Activated CD4-positive, alpha-beta memory T cell treated with anti-CD3 and anti-CD28 coated beads for 36 hours (primary cell): ENCODE measurements at regions not wholly inside any gene's neighbourhood (a gene's known extent, or its start where the extent isn't known, plus 50 kb on each side); places are given as distances from the start of the nearest gene placed in this dataset.
"Not testable (repeated sequence)": the region's sequence is repeated elsewhere in the genome, so short reads cannot be mapped to it uniquely, and the experiment has no call there.

Experiments used
- CTCF ChIA-PET: fragments of 350-600 bp; sonication (Branson Sonifier 250); formaldehyde crosslinking; loops from one replicate; lab custom pipeline; 2021; ENCODE audit warnings: antibody characterized with exemption, inconsistent platforms; lab: Charles Lee
- POLR2A ChIA-PET: fragments of 350-600 bp; sonication (Branson Sonifier 250); formaldehyde crosslinking; loops from one replicate; lab custom pipeline; 2021; ENCODE audit warnings: antibody characterized with exemption; lab: Charles Lee
- DNase-seq: peaks from one replicate; pipeline ENCODE4 v3.0.0-alpha.2; 2020
- H3K27ac Mint-ChIP-seq: one replicate; pipeline ENCODE4 v1.8.0; 2021; ENCODE audit warnings: mixed read lengths
- H3K27me3 Mint-ChIP-seq: one replicate; pipeline ENCODE4 v1.8.0; 2021; ENCODE audit warnings: mixed read lengths
- H3K36me3 Mint-ChIP-seq: one replicate; pipeline ENCODE4 v1.8.0; 2021; ENCODE audit warnings: mixed read lengths
- H3K4me1 Mint-ChIP-seq: one replicate; pipeline ENCODE4 v1.8.0; 2021; ENCODE audit warnings: low read depth, mixed read lengths
- H3K4me3 Mint-ChIP-seq: one replicate; pipeline ENCODE4 v1.8.0; 2021; ENCODE audit warnings: mild to moderate bottlenecking, mixed read lengths
- H3K9me3 Mint-ChIP-seq: one replicate; pipeline ENCODE4 v1.8.0; 2021; ENCODE audit warnings: mixed read lengths
- intact Hi-C: fragments of 100-400 bp; cut with micrococcal nuclease; formaldehyde crosslinking; loops from one replicate; pipeline ENCODE4 v1.15.1; 2023

DNA sequence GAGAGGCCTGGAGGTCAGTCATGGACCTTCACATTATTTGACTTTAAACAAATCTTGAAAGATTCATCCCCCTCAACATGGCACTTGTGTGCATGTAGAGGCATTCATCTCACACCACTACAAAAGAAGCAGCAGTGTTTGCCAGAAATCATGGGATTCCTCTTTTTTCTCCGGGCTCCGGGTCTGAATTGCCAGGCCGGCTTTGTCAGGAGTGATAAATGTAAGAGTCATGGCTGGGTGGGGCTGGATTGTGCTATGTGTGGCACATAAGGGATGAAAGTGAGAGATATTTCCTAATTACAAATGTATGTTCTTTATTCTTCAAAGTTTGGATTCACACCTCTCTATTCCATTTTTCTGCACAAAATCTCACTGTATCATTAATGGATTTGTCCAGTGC lies 228.7 kb upstream of the FRG1 start:
- H3K36me3 Mint-ChIP-seq, intact Hi-C loops, H3K9me3 Mint-ChIP-seq, H3K27ac Mint-ChIP-seq, POLR2A ChIA-PET, H3K4me3 Mint-ChIP-seq, H3K27me3 Mint-ChIP-seq, CTCF ChIA-PET, DNase-seq, H3K4me1 Mint-ChIP-seq: not testable (repeated sequence)

DNA sequence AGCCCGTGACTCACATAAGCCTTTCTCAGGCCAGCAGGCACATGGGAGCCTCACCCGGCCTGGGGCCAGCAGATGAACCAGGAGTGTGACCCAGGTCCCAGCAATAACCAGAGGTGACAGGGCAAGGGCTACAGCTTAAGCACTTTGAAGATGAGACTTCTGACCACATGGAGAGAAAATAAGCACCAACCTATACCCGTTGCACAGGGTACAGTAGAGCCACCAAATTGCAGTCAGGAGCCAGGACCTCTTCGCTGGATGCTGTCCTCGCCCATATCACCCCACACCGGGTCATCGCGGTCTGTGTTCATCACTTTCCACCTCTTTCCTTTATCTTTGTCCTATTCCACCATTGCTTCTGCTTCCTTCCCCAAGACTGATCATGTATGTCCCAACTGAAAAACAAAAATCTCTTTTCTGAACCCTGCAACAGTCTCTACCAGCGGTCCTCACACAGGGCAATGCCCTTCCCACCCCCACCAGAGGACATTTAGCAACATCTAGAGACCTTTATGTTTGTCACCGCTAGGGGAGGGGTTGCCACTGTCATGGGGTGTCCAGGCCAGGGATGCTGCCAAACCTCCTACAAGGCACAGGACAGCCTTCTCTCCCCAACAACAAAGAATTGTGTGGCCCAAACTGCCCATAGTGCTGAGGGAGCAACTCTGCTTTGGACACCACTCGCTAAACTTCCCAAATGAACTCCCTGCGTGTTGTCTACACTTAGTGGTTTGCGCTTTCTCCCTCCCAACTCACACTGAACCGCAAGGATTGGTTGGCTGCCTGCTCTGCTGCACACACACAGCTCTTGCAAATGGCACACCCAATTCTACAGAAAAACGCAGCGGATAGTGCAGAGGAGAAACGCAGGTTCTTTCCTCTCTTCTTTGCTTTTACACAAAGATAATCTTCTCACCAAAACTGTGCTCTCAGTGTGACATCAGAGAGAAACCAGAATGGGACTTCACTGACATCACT lies 219.4 kb upstream of the FRG1 start:
- H3K4me1 Mint-ChIP-seq, intact Hi-C loops, H3K4me3 Mint-ChIP-seq, H3K36me3 Mint-ChIP-seq, H3K27me3 Mint-ChIP-seq, H3K27ac Mint-ChIP-seq, DNase-seq, H3K9me3 Mint-ChIP-seq, CTCF ChIA-PET, POLR2A ChIA-PET: not testable (repeated sequence)

DNA sequence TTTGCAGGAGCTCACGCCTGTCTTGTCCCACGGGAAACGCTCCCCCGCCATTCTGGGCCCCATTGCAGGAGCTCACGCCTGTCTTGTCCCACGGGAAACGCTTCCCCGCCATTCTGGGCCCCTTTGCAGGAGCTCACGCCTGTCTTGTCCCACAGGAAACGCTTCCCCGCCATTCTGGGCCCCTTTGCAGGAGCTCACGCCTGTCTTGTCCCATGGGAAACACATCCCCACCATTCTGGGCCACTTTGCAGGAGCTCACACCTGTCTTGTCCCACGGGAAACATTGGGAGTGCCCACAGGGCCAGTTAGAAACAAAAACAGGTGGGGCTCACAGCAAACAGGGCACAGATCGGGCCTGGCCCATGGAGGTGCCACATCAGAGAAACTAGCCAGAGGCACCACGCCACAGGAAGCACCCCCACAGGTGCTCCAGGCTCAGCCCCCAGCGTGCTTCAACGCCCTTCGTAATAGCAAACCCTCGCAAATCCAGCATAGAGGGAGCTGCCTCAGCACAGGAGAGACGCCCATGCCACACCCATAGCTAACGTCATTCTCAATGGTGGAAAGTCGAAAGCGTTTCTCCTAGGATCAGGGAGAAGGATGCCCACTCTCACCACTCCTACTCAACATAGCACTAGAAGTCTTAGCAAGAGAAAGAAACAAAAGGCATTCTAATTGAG lies 218.2 kb upstream of the FRG1 start:
- intact Hi-C loops, H3K27ac Mint-ChIP-seq, H3K9me3 Mint-ChIP-seq, DNase-seq, CTCF ChIA-PET, H3K36me3 Mint-ChIP-seq, H3K27me3 Mint-ChIP-seq, POLR2A ChIA-PET, H3K4me3 Mint-ChIP-seq, H3K4me1 Mint-ChIP-seq: not testable (repeated sequence)

DNA sequence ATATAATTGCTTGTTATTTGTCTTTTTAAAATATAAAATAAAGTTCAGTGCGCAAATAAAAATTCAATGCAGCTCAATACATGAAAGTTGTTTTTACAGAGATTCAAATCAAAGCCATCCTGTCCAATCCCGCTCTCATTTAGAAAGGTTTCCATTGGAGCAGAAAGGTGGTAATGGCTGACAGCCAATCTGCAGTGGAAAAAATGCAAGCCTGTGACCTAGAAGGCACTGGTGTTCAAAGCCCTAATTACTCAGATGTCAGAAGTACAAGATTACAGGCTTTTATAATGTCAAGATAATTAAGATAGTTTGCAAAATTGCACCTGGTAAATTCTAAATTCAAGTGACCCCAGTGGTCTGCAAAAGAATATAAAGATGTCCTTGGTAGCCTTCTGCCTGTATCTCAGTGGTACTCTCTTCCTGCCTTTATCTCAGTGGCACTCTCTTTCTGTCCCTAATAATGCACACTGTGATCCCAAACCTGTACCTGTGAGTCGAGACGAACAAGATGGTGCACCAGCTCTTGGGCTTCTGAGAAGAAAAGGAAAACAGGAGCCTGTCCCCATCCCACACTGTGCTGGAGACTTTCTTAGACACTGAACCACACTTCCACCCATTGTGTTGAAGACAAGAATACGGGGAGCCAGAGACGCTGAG lies 212.6 kb upstream of the FRG1 start:
- H3K27ac Mint-ChIP-seq, H3K27me3 Mint-ChIP-seq, CTCF ChIA-PET, H3K36me3 Mint-ChIP-seq, H3K9me3 Mint-ChIP-seq, DNase-seq, H3K4me3 Mint-ChIP-seq, POLR2A ChIA-PET, H3K4me1 Mint-ChIP-seq, intact Hi-C loops: not testable (repeated sequence)

DNA sequence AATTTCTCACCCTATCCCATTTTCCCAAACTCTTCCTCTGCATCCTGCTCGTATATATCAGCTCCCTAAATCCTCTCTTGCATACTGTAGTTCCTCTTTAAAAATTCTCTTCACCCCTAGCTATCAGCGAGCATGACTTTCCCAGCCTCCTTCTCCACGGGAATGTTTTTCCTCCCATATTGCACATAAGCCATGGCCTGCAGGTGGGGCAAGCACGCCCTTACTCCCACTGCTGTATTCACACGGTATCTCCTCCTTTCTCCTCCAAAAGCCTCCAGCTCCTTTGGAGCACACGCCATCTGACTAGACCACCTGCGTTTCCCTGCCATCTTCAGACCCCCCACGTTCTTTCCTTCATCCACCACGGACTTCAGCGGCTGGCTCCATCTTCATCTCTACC lies 208.7 kb upstream of the FRG1 start:
- DNase-seq, intact Hi-C loops, POLR2A ChIA-PET, H3K4me1 Mint-ChIP-seq, H3K27me3 Mint-ChIP-seq, H3K36me3 Mint-ChIP-seq, H3K9me3 Mint-ChIP-seq, H3K4me3 Mint-ChIP-seq, H3K27ac Mint-ChIP-seq, CTCF ChIA-PET: not testable (repeated sequence)

DNA sequence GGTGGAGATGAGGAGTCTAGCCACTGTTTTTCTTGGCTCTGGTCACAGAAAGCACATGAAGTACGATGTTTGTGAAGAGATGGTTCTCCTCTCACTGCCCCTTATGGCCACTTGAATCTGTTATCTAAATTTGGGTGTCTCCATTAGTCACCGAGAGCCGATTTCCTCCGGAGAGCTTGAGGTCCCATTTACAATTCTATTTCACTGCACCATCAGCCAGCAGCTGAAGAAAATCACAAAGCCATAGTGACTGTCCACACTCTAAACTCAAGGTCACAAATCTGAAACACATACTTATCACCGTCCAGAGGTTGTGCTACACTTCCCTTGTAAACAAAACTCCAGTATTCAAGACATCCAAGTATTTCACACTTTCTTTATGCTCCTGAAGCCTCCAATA lies 207.2 kb upstream of the FRG1 start:
- H3K27ac Mint-ChIP-seq, intact Hi-C loops, DNase-seq, H3K9me3 Mint-ChIP-seq, H3K4me1 Mint-ChIP-seq, CTCF ChIA-PET, H3K4me3 Mint-ChIP-seq, H3K36me3 Mint-ChIP-seq, H3K27me3 Mint-ChIP-seq, POLR2A ChIA-PET: not testable (repeated sequence)

DNA sequence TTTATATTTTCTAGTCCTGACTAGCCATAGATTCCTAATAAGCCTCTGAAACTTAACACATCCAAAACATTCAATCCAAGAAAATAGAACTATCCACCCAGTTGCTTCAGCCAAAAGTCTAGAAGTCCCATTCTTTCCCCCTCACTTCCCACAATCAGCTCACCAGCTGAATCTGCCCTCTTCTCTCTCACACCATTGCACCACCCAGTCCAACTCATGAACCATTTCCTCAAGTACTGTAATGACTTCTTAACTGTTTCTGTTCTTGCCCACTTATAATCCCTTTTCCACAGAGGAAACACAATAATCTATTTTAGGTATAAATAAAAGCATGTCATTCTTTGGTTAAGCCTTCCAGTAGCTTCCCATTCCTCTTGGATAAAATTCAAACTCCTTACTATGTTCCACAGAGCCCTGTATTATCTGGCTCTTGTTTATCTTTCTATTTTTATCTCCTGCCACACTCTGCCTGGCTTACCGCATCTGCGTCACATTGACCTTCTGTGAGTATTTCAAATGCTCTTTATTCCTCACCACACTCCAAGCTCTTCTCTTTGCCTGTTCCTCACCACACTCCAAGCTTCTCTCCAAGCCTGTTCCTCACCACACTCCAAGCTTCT lies 205.9 kb upstream of the FRG1 start:
- H3K9me3 Mint-ChIP-seq, DNase-seq, H3K4me1 Mint-ChIP-seq, H3K27ac Mint-ChIP-seq, POLR2A ChIA-PET, CTCF ChIA-PET, intact Hi-C loops, H3K36me3 Mint-ChIP-seq, H3K4me3 Mint-ChIP-seq, H3K27me3 Mint-ChIP-seq: not testable (repeated sequence)

DNA sequence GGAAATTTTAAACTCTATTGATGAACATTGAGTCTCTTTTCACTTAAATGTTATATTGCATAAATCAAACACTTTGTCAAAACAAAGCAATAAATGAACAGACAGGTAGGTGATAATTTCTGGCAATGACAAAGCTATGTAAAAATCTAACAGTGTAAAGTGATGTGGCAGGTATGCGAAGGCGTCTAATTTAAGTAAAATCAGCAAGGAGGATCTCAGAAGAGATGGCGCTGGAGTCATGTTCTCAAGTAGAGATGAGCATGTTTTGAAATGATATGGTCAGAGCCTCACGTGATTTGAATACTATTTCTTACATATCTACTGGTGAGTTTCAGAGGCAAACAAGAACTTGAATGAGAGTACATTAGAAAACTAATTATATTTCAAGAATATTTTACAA lies 204.0 kb upstream of the FRG1 start:
- DNase-seq, H3K36me3 Mint-ChIP-seq, POLR2A ChIA-PET, H3K4me1 Mint-ChIP-seq, H3K4me3 Mint-ChIP-seq, H3K9me3 Mint-ChIP-seq, H3K27ac Mint-ChIP-seq, CTCF ChIA-PET, H3K27me3 Mint-ChIP-seq, intact Hi-C loops: not testable (repeated sequence)

DNA sequence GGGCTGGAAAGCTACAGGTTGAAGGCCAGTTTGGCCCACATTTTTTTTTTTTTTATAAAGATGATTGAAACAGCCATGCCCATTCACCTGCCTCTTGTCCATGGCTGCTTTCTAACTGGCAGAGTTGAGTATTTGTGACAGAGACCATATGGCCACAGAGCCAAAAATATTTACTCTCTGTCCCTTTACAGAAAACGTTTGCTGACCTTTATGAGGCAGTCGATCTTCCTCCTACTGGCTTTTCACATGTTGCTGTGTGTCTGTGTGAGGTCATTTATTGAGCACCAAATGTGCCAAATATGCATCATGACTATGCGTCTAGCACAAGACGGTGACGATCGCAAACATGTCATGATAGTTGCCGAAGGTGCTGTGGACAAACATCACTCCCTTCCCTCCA lies 200.6 kb upstream of the FRG1 start:
- CTCF ChIA-PET, H3K4me3 Mint-ChIP-seq, H3K9me3 Mint-ChIP-seq: not testable (repeated sequence)

DNA sequence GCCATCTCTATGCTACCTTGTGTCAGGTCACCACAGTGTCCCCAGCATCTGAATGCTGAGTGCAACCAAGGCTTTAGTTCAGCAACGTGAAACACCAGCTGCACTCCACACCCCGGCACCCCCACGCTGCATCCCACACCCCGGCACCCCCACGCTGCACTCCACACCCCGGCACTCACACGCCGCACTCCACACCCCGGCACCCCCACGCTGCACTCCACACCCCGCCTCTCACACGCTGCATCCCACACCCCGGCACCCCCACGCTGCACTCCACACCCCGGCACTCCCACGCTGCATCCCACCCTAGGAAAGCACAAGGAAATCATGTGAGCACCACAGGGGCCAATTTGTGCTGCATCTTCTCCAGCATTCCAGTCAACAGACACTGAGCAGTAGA lies 199.8 kb upstream of the FRG1 start:
- no peak overlapping the region for H3K27ac Mint-ChIP-seq
- ChIA-PET CTCF (no interaction called here), POLR2A (no interaction called here)
- no peak overlapping the region for H3K4me3 Mint-ChIP-seq
- no peaks in the 10 kb centered on the region for H3K27me3 Mint-ChIP-seq
- intact Hi-C loops: no loop called here
- DNase-seq: no peak
- H3K4me1 Mint-ChIP-seq: no peaks in the 10 kb centered on the region
- peaks cover 5% of the 10 kb centered on the region for H3K9me3 Mint-ChIP-seq
- peaks cover 1% of the 10 kb centered on the region for H3K36me3 Mint-ChIP-seq

More for the DNA sequence above, 200.6 kb upstream of the FRG1 start:
- DNase-seq, H3K27me3 Mint-ChIP-seq, POLR2A ChIA-PET, H3K36me3 Mint-ChIP-seq, H3K4me1 Mint-ChIP-seq, H3K27ac Mint-ChIP-seq, intact Hi-C loops: not testable (repeated sequence)

DNA sequence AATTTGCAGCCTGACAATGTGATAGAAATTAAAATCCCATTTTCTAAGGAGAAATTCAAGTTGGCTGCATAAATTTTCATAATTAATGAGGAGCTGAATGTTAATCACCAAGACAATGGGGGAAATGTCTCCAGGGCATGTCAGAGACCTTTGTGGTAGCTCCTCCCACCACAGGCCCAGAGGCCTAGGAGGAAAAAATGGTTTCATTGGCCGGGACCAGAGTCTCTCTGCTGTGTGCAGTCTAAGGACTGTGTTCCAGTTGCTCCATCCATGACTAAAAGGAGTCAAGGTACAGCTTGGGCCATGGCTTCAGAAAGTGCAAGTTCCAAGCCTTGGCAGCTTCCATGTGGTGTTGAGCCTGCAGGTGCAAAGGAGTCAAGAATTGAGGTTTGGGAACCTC lies 187.6 kb upstream of the FRG1 start:
- CTCF ChIA-PET, H3K4me3 Mint-ChIP-seq, DNase-seq, H3K27ac Mint-ChIP-seq, H3K27me3 Mint-ChIP-seq, POLR2A ChIA-PET, intact Hi-C loops, H3K4me1 Mint-ChIP-seq, H3K36me3 Mint-ChIP-seq: not testable (repeated sequence)
- peaks cover 20% of the 10 kb centered on the region for H3K9me3 Mint-ChIP-seq

DNA sequence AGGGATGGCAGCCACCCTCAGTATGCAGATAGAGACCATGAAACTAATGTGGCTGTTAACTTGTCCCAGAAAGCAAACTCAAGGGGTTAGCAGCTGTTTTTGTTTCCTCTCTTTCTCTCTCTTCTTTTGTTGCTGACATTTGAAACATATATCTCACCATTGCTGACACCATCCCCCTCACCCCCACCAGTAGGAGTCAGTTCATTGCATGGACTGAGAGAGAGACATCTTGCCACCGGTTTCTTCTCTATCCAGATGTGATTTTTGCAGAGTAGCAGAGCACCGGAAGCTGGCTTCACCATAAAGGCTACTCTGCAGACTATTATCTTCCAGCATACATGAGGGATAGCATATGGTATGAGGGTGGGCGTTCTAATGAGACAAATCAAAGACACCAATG lies 177.1 kb upstream of the FRG1 start:
- Mint-ChIP-seq H3K4me3 (no peak overlapping the region), H3K27ac (no peak overlapping the region), H3K36me3 (no peaks in the 10 kb centered on the region), H3K4me1 (no peaks in the 10 kb centered on the region), H3K27me3 (no peaks in the 10 kb centered on the region), H3K9me3 (no peaks in the 10 kb centered on the region)
- POLR2A ChIA-PET: no interaction called here
- no peak for DNase-seq
- CTCF ChIA-PET: no interaction called here
- intact Hi-C loops: no loop called here
